ENCODE measurements at regions not wholly inside any gene's neighbourhood (a gene's known extent, or its start where the extent isn't known, plus 50 kb on each side); places are given as distances from the start of the nearest gene placed in this dataset.

- DNase-seq (ENCODE audit: extremely low read depth, low read depth, low spot score): no peak
Observed at GRCh38 chr12:77504466-77504865, 326.2 kb upstream of the NAV3 start.

DNA sequence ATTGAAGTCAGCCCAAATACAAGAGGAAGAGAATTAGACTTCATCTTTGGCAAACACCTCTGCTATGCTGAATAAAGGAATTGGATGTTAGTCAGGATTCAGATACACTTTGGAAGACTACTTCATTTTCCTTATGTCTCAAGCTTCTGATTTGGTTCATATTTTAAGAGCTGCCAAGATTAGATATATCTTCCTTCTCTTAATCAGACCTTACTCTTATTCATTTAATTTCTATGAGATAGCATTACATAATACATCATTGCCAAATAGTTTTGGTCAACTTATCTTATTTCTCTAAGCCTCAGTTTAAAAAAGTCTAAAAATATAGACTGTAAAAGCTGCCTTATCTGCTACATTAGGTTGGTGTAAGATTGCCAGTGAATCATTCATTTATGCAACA, 330.6 kb upstream of the NAV3 start:
- DNase-seq (ENCODE audit: extremely low read depth, low read depth, low spot score): no peak

- no peak for DNase-seq (ENCODE audit: extremely low read depth, low read depth, low spot score)
Observed at GRCh38 chr12:77497647-77498046, 333.0 kb upstream of the NAV3 start.

DNA sequence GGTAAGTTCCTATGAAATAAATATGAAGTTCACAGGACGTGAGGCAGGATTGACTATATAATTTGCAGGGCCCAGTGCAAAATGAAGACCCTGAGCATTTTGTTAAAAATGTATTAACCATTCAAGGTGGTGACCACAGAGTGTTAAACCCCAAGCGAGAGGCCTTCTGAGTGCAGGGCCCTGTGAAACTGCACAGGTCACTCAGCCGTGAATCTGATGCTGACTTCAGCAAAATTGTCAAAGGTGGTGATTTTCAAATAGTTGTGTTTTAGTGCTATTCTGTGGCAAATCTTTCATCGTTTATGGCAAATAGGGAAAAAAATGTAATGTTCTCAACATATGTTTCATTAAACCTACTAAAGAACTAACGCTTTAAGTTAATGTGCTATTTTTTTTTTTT, 334.0 kb upstream of the NAV3 start:
- DNase-seq (ENCODE audit: extremely low read depth, low read depth, low spot score): no peak

DNA sequence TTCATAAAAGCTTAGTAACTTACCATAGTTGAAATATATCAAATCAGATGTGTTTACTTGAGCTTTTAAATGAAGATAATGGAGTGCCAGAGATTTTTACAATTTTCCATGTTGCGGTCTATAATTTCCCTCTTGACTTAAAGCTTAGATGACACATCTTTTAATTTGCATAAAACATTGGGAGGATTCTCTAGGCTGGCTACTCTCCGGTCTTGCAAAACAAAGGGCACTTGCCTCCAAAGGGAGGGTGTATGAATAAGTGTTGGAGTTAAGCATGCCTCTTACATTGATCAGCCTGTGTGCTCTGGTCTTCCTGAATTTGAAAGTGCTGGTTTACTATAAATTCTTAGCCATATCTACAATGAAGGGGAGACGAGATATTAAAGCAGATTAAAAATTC, 336.4 kb upstream of the NAV3 start:
- no peak for DNase-seq (ENCODE audit: extremely low read depth, low read depth, low spot score)

DNA sequence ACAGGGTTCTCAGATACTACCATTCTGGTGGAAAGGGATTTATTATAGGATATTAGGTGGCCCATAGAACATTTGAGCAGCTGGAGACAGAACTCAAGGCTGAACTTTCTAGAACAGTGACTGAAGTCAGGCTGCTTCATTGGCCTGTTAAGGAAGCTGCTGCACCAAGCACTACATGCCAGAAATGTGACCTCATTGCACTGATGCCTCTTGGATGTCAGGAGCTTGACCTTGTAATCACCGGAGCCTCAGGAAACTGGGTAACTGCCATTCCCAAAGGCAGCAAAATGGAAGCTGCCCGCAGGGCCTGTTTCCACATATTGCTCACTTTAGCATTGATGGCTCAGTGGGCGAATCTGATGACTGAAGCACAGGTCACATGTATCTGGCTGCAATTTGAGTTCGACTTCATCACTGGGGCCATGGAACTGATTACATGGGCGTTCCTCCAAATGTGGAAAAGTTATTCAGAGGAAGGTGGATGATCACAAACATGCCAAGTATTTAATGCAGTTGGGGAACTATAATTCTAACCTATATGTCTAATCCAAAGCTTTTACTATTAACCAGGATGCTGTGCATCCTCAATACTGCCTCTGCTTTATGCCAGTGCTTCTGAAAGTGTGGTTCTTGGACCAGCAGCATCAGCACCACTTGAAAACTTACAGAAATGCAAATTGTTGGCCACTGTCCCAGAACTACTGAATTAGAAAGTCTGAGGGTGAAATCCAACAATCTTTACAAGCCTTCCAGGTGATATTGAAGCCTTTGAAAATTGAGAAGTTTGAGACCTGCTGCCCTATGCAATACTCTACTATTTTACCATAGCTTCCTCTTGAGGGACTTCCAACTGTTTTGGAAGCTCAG, 337.2 kb upstream of the NAV3 start:
- no peak for DNase-seq (ENCODE audit: extremely low read depth, low read depth, low spot score)

DNA sequence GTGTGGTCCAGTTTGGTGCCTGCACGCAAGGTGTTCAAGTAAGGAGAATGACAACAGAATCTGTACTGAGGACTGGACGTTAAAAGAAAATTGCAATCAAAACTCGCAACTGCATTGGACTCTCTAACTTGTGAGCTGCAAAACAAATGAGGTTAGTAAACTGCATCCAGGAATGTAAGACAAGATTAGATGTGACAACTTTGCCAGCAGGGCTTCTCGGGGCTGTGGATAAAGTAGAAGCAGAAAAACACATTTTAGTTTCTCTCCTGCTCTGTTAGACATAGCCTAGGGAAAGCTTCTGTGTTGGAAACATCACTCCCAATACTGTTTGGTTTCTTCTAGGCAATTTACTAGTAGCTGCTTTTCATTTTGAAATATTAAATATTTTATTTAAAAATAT, 338.2 kb upstream of the NAV3 start:
- no peak for DNase-seq (ENCODE audit: extremely low read depth, low read depth, low spot score)

- DNase-seq (ENCODE audit: extremely low read depth, low read depth, low spot score): no peak
Observed at GRCh38 chr12:77489331-77489970, 341.2 kb upstream of the NAV3 start.

GRCh38 chr12:77488041-77488620, 342.6 kb upstream of the NAV3 start:
- no peak for DNase-seq (ENCODE audit: extremely low read depth, low read depth, low spot score)

GRCh38 chr12:77486872-77487271, 343.8 kb upstream of the NAV3 start:
- no peak for DNase-seq (ENCODE audit: extremely low read depth, low read depth, low spot score)

DNA sequence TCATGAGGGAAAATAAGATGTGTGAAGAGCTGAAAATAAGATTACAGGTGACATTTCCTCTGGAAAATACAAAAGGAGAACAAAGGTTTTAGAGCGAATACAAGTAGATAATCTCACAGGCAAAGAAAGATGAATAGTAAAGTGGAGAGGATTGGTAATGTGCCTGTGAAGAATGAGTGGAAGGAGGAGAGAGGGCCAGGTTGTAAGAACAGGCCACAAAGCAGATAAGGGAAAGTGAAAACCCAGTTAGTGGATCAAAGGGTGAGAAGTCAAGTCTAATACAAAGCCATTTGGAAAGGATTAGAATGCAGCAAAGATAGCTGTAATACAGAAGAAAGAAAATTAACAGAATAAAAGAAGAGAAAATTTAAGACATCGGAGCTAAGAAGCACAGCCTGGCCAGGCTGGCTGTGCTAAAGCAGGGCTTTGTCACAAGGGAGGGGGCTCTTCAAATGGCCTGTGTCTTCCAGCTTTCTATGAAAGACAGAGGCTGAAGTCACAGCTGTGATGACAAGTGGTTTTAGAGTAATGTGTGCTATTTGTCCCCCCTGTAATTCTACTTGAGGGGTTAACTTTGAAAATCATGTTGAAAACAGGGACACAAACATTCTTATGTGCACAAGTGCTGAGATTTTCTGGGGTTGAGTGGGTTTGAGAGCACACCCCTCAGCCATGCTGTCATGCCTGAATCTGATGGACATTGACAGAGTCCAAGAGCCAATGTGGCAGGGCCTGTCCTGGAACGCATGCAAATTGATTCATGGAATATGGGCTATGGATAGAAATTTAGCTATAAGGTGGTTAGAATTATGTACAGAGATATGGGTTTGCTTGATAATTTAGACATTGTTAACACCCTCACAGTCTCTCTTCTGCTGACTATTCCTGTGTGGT, 344.5 kb upstream of the NAV3 start:
- no peak for DNase-seq (ENCODE audit: extremely low read depth, low read depth, low spot score)

- no peak for DNase-seq (ENCODE audit: extremely low read depth, low read depth, low spot score)
Observed at GRCh38 chr12:77481687-77482086, 349.0 kb upstream of the NAV3 start.

DNA sequence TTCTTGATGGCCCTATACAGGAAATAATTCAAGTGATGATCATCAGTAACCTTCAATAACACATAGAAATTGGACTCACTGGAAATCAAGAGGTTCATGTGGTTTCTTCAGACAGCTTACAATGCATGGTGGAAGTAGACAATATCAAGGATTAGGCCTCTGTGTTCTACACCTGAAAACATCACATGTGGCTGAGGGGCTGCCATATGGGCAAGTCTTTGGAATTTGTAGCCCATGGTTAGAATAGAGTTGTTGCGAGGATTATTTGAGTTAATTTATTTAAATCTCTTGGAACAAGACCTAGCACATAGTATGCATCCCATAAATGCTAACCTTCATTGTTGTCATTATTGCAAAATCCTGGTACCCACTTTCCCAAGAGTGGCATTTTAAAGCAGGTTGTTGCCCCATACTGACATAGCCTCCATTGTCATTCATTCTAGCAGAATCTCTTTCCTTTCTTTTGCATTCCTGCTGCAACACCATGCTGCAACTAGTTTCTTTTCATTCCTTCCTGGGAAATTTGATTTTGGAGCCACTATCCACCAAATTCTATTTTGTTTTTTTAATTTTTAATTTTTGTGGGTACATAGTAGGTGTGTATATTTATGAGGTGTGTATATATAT, 352.7 kb upstream of the NAV3 start:
- DNase-seq (ENCODE audit: extremely low read depth, low read depth, low spot score): no peak

DNA sequence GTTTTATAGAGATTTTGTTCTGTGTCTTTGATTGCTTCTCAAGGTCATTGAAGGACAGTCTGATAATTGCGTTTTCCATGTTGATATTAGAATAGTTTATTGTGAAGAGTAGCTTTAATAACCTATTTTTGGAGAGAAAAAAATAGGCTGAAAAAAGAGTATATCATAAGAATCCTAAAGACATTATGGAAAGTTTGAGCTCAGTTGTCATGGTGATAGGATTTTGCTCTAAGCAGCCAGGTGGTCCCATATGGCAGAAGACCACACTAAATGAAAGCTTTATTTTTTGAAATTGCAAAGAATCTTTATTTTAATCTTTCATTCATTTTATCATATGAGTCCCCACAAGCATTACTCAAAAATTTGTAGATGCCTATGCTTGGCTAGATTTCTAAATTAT, 358.9 kb upstream of the NAV3 start:
- no peak for DNase-seq (ENCODE audit: extremely low read depth, low read depth, low spot score)

- no peak for DNase-seq (ENCODE audit: extremely low read depth, low read depth, low spot score)
Observed at GRCh38 chr12:77469578-77470333, 360.9 kb upstream of the NAV3 start.

GRCh38 chr12:77442633-77443032, 377.3 kb upstream of the E2F7 start:
- DNase-seq (ENCODE audit: extremely low read depth, low read depth, low spot score): no peak

- DNase-seq (ENCODE audit: extremely low read depth, low read depth, low spot score): no peak
Observed at GRCh38 chr12:77439749-77440148, 374.4 kb upstream of the E2F7 start.

DNA sequence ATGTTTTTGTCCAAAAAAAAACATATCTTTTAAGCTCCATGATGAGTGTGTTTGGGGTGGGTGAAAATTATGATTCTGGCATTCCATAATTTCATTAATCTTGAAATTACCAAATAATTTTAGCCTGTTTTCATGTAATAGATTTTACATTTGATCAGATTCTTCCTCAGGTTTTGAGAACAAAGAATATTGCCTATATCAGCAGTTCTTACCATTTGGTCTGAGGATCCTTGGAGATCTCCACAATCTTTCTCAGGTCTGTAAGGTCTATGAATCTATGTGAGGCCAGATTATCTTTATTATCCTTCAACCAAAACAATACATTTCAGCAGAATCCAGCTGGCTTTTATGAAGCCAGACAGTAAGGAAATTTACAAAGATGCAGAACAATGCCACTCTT, 373.3 kb upstream of the E2F7 start:
- DNase-seq (ENCODE audit: extremely low read depth, low read depth, low spot score): no peak

- no peak for DNase-seq (ENCODE audit: extremely low read depth, low read depth, low spot score)
Observed at GRCh38 chr12:77437206-77437605, 371.8 kb upstream of the E2F7 start.

Data from glomerular endothelial cell (primary cell).